ENCODE measurements at regions not wholly inside any gene's neighbourhood (a gene's known extent, or its start where the extent isn't known, plus 50 kb on each side); places are given as distances from the start of the nearest gene placed in this dataset.
"Not testable (repeated sequence)": the region's sequence is repeated elsewhere in the genome, so short reads cannot be mapped to it uniquely, and the experiment has no call there.

GRCh38 chr12:70008944-70009343 lies 183.9 kb downstream of the MYRFL start:
- no peaks in the 10 kb centered on the region for H3K27me3 ChIP-seq
- no peak overlapping the region for H3K27ac ChIP-seq
- H3K36me3 ChIP-seq = no peaks in the 10 kb centered on the region
- no peak for TF ChIP-seq CTCF (IDR thresholded peaks at IDR 0.05)
- H3K4me1 ChIP-seq (ENCODE audit: control insufficient read depth in 1 of 2, insufficient read depth in 1 of 2, low read depth in 1 of 2, low read length in 1 of 2) = peaks cover 0 to 13% of the 10 kb centered on the region in 2 experiments
- no peaks in the 10 kb centered on the region for H3K9me3 ChIP-seq
- no peak overlapping the region for H3K4me3 ChIP-seq (ENCODE audit: low read depth in 1 of 2, low read length in 1 of 2)

GRCh38 chr12:70011353-70011752 lies 186.3 kb downstream of the MYRFL start:
- no peaks in the 10 kb centered on the region for H3K27me3 ChIP-seq
- H3K4me1 ChIP-seq (ENCODE audit: control insufficient read depth in 1 of 2, insufficient read depth in 1 of 2, low read depth in 1 of 2, low read length in 1 of 2) = peaks cover 0 to 13% of the 10 kb centered on the region in 2 experiments
- H3K4me3 ChIP-seq (ENCODE audit: low read depth in 1 of 2, low read length in 1 of 2) = no peak overlapping the region
- TF ChIP-seq CTCF (IDR thresholded peaks at IDR 0.05) = no peak
- H3K9me3 ChIP-seq = no peaks in the 10 kb centered on the region
- H3K36me3 ChIP-seq = no peaks in the 10 kb centered on the region
- no peak overlapping the region for H3K27ac ChIP-seq

GRCh38 chr12:70013016-70013415 lies 188.0 kb downstream of the MYRFL start:
- not testable (repeated sequence) for H3K9me3 ChIP-seq; H3K36me3 ChIP-seq; H3K27me3 ChIP-seq; H3K4me3 ChIP-seq (ENCODE audit: low read depth in 1 of 2, low read length in 1 of 2); H3K27ac ChIP-seq
- H3K4me1 ChIP-seq (ENCODE audit: control insufficient read depth in 1 of 2, insufficient read depth in 1 of 2, low read depth in 1 of 2, low read length in 1 of 2) = peaks cover 0 to 13% of the 10 kb centered on the region in 2 experiments

GRCh38 chr12:70028515-70028914 lies 203.5 kb downstream of the MYRFL start:
- H3K9me3 ChIP-seq = no peaks in the 10 kb centered on the region
- no peaks in the 10 kb centered on the region for H3K27me3 ChIP-seq
- H3K4me1 ChIP-seq (ENCODE audit: control insufficient read depth in 1 of 2, insufficient read depth in 1 of 2, low read depth in 1 of 2, low read length in 1 of 2) = no peaks in the 10 kb centered on the region
- H3K4me3 ChIP-seq (ENCODE audit: low read depth in 1 of 2, low read length in 1 of 2) = no peak overlapping the region
- no peak overlapping the region for H3K27ac ChIP-seq
- no peak for TF ChIP-seq CTCF (IDR thresholded peaks at IDR 0.05)
- no peaks in the 10 kb centered on the region for H3K36me3 ChIP-seq

GRCh38 chr12:70028918-70029317 lies 203.9 kb downstream of the MYRFL start:
- no peak overlapping the region for H3K4me3 ChIP-seq (ENCODE audit: low read depth in 1 of 2, low read length in 1 of 2)
- TF ChIP-seq CTCF (IDR thresholded peaks at IDR 0.05) = no peak
- no peaks in the 10 kb centered on the region for H3K9me3 ChIP-seq

GRCh38 chr12:70031046-70031445 lies 206.0 kb downstream of the MYRFL start:
- no peak for TF ChIP-seq CTCF (IDR thresholded peaks at IDR 0.05)

More at GRCh38 chr12:70028918-70029317, 203.9 kb downstream of the MYRFL start:
- H3K27me3 ChIP-seq = no peaks in the 10 kb centered on the region
- H3K27ac ChIP-seq = no peak overlapping the region
- no peaks in the 10 kb centered on the region for H3K36me3 ChIP-seq
- no peaks in the 10 kb centered on the region for H3K4me1 ChIP-seq (ENCODE audit: control insufficient read depth in 1 of 2, insufficient read depth in 1 of 2, low read depth in 1 of 2, low read length in 1 of 2)

More at GRCh38 chr12:70031046-70031445, 206.0 kb downstream of the MYRFL start:
- no peaks in the 10 kb centered on the region for H3K27me3 ChIP-seq
- H3K36me3 ChIP-seq = no peaks in the 10 kb centered on the region
- H3K9me3 ChIP-seq = no peaks in the 10 kb centered on the region
- no peak overlapping the region for H3K4me3 ChIP-seq (ENCODE audit: low read depth in 1 of 2, low read length in 1 of 2)
- no peaks in the 10 kb centered on the region for H3K4me1 ChIP-seq (ENCODE audit: control insufficient read depth in 1 of 2, insufficient read depth in 1 of 2, low read depth in 1 of 2, low read length in 1 of 2)
- H3K27ac ChIP-seq = no peak overlapping the region

Measured in neutrophil (primary cell).